HCT116 (cell line): ENCODE measurements at regions not wholly inside any gene's neighbourhood (a gene's known extent, or its start where the extent isn't known, plus 50 kb on each side); places are given as distances from the start of the nearest gene placed in this dataset.

ENCODE experiments used
- CBX3 ChIP-seq: IDR thresholded peaks from 2 replicates; pipeline ENCODE4 v1.6.1; 2012; ENCODE audit warnings: low read depth
- POLR2A ChIP-seq: IDR thresholded peaks from 2 replicates; pipeline ENCODE4 v1.7.0; 2011; ENCODE audit warnings: borderline replicate concordance; ENCODE audit not compliant: insufficient read depth, insufficient read length; ENCODE audit errors: extremely low read depth
- TF ChIP-seq, protein P1 (sequence below), 3 experiments: fragments of 200-600 bp in 1 of 3; sonication (generic) in 1 of 3; IDR thresholded peaks in 2 of 3; conservative IDR thresholded peaks in 1 of 3; 2 replicates each; pipeline ENCODE4 v1.5.1; 2012 to 2017; ENCODE audit warnings: low read depth in 2 of 3, low read length in 2 of 3, antibody characterized with exemption in 1 of 3, borderline replicate concordance in 1 of 3, control low read depth in 1 of 3, mild to moderate bottlenecking in 1 of 3, mixed read lengths in 1 of 3, mixed run types in 1 of 3, moderate library complexity in 1 of 3; ENCODE audit not compliant: insufficient read depth in 1 of 3

- TF ChIP-seq, protein P1, sequence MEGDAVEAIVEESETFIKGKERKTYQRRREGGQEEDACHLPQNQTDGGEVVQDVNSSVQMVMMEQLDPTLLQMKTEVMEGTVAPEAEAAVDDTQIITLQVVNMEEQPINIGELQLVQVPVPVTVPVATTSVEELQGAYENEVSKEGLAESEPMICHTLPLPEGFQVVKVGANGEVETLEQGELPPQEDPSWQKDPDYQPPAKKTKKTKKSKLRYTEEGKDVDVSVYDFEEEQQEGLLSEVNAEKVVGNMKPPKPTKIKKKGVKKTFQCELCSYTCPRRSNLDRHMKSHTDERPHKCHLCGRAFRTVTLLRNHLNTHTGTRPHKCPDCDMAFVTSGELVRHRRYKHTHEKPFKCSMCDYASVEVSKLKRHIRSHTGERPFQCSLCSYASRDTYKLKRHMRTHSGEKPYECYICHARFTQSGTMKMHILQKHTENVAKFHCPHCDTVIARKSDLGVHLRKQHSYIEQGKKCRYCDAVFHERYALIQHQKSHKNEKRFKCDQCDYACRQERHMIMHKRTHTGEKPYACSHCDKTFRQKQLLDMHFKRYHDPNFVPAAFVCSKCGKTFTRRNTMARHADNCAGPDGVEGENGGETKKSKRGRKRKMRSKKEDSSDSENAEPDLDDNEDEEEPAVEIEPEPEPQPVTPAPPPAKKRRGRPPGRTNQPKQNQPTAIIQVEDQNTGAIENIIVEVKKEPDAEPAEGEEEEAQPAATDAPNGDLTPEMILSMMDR (IDR thresholded peaks at IDR 0.05 in 2 of 3, conservative IDR thresholded peaks at IDR 0.05 in 1 of 3; ENCODE audit: borderline replicate concordance in 1 of 3, insufficient read depth in 1 of 3, low read depth in 2 of 3, low read length in 2 of 3) = peak; percentile 30 to 58 (median 33); a peak in 4 of 6 replicates
- TF ChIP-seq CBX3 (no peak), POLR2A (no peak)
Measured at GRCh38 chr9:73269430-73270101, 117.9 kb downstream of the ANXA1 start.
